Raji (cell line): ENCODE measurements at regions not wholly inside any gene's neighbourhood (a gene's known extent, or its start where the extent isn't known, plus 50 kb on each side); places are given as distances from the start of the nearest gene placed in this dataset.

Experiments
- POLR2A ChIP-seq: IDR thresholded peaks from 2 replicates; pipeline ENCODE4 v1.6.1; 2011; ENCODE audit warnings: low read depth, low read length, control low read depth; ENCODE audit not compliant: insufficient read depth

GRCh38 chr10:7481368-7481765 is 70.5 kb upstream of the SFMBT2 start:
- TF ChIP-seq POLR2A: no peak

- TF ChIP-seq POLR2A: no peak; the same call in 1 of the 2 replicates
These were observed 70.0 kb upstream of the SFMBT2 start for GRCh38 chr10:7480742-7481367.

GRCh38 chr10:7479861-7480598 is 69.2 kb upstream of the SFMBT2 start:
- TF ChIP-seq POLR2A: no peak

- TF ChIP-seq POLR2A: no peak
These were observed 68.1 kb upstream of the SFMBT2 start for GRCh38 chr10:7478727-7479457.

- no peak for TF ChIP-seq POLR2A
These were observed 66.9 kb upstream of the SFMBT2 start for GRCh38 chr10:7477538-7478334.

GRCh38 chr10:7475939-7476338 is 65.1 kb upstream of the SFMBT2 start:
- TF ChIP-seq POLR2A: no peak

- no peak for TF ChIP-seq POLR2A
These were observed 64.4 kb upstream of the SFMBT2 start for GRCh38 chr10:7475046-7475911.

- TF ChIP-seq POLR2A: no peak
These were observed 63.6 kb upstream of the SFMBT2 start for GRCh38 chr10:7474388-7474787.

- no peak for TF ChIP-seq POLR2A
These were observed 62.6 kb upstream of the SFMBT2 start for GRCh38 chr10:7473474-7473873.

GRCh38 chr10:7471720-7472367 is 61.0 kb upstream of the SFMBT2 start:
- peak; percentile 65 for TF ChIP-seq POLR2A

GRCh38 chr10:7470371-7470770 is 59.5 kb upstream of the SFMBT2 start:
- no peak for TF ChIP-seq POLR2A

- TF ChIP-seq POLR2A: no peak
These were observed 56.3 kb upstream of the SFMBT2 start for GRCh38 chr10:7467031-7467667.

GRCh38 chr10:7464691-7465090 is 53.9 kb upstream of the SFMBT2 start:
- TF ChIP-seq POLR2A: no peak
